Transverse colon (tissue), 3 donors: ENCODE measurements at regions not wholly inside any gene's neighbourhood (a gene's known extent, or its start where the extent isn't known, plus 50 kb on each side); places are given as distances from the start of the nearest gene placed in this dataset.

ENCODE experiments used
- POLR2A ChIP-seq: fragments of 450-650 bp; IDR thresholded peaks from one replicate; pipeline ENCODE4 v1.6.1; 2016; ENCODE audit warnings: antibody characterized with exemption, mild to moderate bottlenecking, moderate library complexity
- TF ChIP-seq, protein P1 (sequence below), 5 experiments: fragments of 200-600 bp in 3 of 5; fragments of 450-650 bp in 2 of 5; sonication (generic) in 3 of 5; IDR thresholded peaks; 1 replicate in 2 of 5; 2 replicates in 3 of 5; pipeline ENCODE4 v1.5.1; 2016 to 2017; ENCODE audit warnings: antibody characterized with exemption in 5 of 5, inconsistent platforms in 3 of 5, mild to moderate bottlenecking in 2 of 5, moderate library complexity in 1 of 5

DNA sequence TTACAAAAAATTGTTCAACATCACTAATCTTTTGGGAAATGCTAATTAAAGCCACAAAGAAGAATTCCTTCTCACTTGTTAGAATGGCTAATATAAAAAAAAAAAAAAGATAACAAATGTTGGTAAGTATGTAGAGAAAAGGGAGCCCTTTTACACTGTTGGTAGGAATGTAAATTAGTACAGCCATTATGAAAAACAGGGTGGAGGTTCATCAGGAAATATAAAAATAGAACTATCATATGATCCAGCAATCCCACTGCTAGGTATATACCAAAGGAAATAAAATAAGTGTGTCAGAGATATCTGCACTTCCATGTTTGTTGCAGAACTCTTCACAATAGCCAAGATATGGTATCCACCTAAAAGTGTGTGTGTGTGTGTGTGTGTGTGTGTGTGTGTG is 83.5 kb upstream of the RGMB start:
- TF ChIP-seq, protein P1, sequence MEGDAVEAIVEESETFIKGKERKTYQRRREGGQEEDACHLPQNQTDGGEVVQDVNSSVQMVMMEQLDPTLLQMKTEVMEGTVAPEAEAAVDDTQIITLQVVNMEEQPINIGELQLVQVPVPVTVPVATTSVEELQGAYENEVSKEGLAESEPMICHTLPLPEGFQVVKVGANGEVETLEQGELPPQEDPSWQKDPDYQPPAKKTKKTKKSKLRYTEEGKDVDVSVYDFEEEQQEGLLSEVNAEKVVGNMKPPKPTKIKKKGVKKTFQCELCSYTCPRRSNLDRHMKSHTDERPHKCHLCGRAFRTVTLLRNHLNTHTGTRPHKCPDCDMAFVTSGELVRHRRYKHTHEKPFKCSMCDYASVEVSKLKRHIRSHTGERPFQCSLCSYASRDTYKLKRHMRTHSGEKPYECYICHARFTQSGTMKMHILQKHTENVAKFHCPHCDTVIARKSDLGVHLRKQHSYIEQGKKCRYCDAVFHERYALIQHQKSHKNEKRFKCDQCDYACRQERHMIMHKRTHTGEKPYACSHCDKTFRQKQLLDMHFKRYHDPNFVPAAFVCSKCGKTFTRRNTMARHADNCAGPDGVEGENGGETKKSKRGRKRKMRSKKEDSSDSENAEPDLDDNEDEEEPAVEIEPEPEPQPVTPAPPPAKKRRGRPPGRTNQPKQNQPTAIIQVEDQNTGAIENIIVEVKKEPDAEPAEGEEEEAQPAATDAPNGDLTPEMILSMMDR (IDR thresholded peaks at IDR 0.05): no peak
- no peak for TF ChIP-seq POLR2A
